HG03521 (cell line): ENCODE measurements at regions not wholly inside any gene's neighbourhood (a gene's known extent, or its start where the extent isn't known, plus 50 kb on each side); places are given as distances from the start of the nearest gene placed in this dataset.

Experiments used
- ATAC-seq: cut with Tn5 transposase; IDR thresholded peaks from one replicate; pipeline ENCODE4 v1.9.1; 2021; ENCODE audit warnings: mild to moderate bottlenecking, moderate library complexity; ENCODE audit not compliant: unreplicated experiment

DNA sequence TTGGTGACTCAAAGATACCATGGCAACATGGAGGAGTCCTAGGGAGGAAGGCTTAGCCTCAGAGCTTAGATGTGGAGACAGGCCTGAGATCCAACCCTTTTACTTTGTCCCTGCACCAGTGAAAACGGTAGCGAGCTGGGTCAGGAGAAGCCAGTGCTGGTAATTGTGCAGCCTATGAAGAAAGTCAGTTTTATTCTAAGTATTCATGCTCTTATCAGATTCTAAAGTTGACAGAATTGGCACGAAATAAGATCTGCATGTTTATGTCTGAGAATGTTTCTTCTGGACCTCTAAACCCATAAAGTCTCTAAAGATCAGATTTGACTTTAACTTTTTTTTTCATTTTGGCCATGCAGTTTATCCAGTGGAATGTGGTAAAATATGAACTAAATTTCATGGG lies 93.8 kb downstream of the SCG2 start:
- no peak for ATAC-seq

DNA sequence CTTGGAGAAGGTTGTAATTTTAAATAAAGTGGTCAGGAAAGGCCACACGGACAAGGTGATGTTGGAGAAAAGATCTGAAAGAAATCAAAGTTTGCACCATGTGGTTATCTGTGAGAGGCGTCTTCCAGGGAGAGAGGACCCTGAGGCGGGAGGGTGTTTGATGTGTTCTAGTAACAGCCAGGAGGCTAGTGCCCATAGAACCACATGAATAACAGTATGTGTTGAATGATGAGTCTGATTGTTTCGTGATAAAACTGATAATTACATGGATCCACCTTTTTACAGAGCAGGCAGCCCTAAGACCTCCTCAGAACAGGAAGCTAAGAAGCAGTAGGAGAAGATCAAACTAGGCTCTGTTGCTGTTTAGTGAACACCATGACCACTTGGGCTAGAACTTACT lies 91.4 kb downstream of the SCG2 start:
- ATAC-seq, result no peak

DNA sequence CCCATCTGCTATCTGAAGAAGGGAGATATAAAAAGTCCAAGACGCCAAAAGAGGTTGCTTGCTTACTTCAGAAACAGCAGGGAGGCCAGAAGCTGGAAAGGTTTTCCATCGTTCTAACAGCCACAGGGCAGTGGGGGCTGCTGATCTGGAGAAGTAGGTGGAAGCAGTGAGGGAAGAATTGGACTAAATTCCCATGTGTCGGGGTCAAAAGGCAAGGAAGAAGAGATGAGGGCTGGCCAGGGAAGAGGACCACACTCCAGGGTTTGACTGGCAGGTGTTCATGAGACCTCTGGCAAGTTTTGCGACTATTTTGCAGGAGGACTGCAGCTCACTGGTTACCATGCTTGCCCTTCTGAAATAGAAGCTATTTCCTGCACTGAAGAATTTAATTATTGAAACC lies 91.0 kb downstream of the SCG2 start:
- ATAC-seq, result no peak

DNA sequence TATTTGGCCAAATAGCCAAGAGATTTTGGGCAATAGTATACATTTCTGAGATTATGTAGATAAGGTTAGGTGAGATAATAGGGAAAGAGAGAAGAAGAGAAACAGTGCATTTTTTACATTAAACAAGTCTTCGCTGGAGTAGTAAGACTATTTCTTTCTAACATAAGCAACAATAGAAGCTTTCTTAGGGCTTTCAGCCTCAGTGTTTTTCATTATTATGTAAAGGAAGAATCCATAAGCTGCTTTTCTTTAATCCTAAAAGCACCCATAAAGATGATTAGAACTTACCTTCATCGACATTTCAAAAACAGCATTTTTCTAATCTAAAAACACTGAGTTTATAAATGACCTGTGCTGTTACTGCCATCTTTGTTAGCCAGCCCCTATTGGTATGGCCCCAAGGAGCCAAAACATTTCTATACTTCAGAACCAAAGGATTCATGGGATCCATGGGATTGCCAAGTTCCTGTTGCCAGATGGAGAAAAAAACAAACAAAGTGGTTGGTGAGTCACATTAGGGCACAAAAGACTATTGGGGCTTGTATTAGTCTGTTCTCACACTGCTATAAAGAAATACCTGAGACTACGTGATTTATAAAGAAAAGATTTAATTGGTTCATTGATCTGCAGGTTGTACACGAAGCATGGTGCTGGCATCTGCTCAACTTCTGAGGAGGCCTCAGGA lies 88.2 kb downstream of the SCG2 start:
- no peak for ATAC-seq

DNA sequence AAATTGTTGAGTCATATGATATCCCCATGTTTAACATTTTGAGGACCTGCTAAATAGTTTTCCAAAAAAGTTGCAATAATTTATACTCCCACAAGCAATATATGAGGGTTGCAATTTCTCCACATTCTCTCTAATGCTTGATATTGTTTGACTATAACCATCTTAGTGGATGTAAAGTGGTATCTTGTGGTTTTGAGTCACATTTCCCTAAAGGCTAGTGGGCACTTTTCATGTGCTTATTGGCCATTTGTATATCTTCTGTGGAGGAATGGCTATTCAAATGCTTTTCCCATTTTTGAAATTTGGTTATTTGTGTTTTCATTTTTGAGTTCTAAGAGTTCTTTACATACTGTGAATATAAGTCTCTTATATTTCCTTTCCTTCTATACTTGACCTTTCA lies 82.7 kb downstream of the SCG2 start:
- ATAC-seq, result no peak

DNA sequence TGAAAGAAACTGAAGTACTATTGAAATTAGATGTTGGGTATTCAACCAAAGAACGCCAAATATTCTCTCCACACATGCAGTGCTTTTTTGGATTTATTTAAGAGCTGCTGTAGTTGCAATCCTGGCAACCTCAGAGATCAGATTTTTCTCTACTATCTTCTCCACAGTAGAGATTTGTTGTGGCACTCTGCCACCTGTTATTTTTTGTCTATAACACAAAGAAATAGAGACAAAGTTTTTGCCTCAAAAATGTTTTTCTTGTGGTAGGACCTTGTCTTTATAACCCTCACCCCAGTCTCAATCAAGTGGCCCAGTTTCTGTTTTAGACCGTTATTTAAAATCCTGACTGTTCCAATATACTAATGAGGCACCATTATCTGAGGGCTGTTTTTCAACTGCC lies 79.4 kb downstream of the SCG2 start:
- ATAC-seq, result no peak

DNA sequence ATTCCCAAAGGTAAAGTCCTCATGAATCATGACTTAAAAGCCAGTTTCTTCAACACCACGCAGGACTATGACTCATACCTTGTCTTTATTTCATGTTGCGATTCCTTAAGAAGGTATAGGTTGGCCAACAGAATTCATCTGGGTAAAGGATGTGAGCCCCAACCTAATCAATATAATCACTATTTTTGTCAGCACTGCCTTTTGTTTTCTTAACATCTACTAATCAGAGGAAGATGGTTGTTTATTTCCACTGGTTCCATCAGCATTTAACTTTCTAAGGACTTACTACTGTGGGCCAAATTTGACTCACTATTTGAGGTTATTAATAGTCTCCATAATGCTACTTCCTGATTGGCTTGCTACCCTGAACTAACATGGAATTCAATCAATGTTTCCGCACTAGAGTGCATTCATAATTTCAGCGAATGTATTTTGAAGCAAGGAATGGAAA lies 78.6 kb downstream of the SCG2 start:
- no peak for ATAC-seq

DNA sequence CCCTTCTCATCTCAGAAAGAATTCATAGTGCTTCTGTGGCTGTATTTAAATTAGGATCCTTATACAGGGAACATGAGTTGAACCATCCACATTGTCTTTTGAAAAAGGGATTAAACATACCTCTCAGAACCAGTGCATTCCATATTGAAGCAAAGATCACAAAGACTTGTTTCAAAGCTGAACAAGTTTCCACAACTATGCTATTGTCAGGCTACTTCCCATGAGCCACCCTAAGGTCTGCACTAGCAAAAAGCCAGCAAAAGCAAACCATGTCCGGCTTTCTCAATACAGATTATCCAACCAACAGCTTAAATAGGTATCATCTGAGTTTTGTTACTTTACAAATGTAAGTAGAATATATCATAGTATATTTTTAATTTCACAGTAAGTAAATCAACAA lies 78.1 kb downstream of the SCG2 start:
- no peak for ATAC-seq

DNA sequence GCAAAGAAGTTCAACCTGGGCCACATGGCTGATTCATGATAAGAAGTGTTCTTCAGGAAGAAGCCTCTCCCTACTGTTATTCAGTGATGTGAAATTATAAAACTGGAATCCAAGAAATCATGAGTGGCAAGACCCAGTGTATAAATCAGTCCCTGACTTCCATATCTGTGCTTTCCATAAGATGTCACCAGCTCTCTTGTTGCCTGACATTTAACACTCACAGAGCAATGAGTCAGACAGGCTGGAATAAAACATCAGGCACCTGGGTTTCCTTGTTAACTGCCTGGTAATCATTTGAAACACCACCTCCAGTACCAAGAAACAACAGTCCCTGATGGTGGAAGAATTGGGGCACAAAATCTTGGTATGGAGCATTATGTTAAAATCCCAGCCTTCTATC lies 76.1 kb downstream of the SCG2 start:
- no peak for ATAC-seq

DNA sequence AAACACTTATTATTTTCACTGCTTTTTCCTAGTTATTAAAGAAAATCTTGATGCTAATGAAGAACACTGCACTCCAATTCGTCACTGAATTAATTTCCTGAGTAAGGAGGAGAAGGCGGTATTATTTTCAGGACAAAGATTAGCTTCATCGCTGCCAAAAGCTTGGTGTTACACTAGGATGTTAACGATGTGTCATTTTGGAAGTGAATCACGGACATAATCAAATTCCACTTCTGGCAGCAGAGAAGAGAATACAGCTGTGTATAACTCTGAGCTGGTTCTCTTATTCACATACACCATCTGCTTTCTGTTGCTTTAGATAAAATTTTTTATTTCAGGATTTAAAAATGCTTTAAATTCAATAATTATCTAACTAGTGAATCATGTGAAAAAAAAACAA lies 74.1 kb downstream of the SCG2 start:
- no peak for ATAC-seq

DNA sequence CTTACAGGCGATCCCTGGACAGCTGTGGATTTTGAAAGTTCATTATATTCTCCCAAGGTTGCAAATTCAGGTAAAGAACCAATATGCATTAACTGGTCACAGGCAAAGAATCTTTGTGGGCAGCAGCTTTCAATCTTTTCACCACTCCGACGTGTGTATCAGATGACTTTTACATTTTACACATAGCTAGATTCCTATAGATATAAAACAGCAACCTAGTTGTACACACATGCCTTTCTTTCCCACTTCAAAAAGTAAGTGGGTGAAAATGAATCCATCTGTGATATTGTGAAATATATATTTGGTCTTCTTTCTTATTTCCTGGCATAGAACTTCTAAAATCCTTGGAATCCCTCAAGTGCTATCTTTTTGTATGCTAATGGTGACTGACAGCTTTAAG lies 72.5 kb downstream of the SCG2 start:
- no peak for ATAC-seq

DNA sequence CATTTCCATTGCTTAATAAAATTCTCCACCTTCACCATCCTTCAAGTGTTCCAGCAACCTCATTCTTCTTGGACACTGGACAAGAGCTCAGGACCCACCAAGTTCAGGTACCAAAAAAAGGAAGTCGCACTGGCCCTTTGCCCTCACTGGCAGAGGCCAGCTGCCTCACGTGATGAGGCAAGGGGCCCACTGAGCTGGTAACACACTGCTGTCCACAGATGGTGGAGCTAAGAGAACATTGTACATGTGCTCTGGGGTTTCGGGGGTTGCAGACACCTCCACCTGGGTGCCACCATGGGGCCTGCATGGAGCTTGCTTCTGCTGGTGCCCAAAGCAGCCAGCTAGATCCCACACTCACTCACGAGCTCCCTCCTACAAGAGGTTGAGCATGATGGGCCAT lies 71.3 kb downstream of the SCG2 start:
- no peak for ATAC-seq

DNA sequence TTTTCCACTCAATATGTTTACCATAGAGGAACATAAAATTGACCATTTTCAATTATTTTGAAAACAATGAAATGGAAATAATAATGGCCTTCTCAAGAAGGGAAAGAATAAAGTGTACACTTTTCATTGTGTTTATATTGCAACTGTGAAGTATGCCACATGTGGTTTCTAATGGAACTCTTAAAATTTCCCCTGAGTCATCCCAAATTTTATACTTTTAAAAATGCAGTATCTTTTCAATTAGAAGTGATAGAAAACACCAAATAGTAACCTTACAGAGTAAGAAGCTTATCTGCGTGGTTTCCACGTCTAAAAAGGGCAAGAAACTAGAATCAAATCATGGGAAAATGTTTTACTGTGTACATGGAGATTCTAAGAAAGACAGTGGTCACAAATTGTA lies 70.0 kb downstream of the SCG2 start:
- no peak for ATAC-seq

DNA sequence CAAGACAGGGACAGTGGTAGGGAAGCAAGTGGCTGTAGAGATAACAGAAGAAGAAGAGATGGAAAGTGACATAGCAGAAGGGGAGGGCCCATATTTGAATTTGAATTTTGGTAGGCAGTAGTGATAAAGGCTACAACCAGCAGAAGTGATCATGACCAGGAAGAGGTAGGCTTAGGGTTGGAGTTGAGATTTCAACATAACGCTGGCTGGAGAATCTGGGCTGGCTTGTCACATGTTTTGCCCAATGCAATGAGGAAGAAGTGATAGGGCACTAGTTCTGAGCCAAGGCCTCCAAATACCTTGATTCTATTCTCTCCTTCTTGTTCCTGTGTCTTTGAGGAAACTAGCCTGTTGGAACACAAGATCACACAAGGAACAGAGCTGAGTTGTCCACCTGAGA lies 69.4 kb downstream of the SCG2 start:
- ATAC-seq, result no peak

DNA sequence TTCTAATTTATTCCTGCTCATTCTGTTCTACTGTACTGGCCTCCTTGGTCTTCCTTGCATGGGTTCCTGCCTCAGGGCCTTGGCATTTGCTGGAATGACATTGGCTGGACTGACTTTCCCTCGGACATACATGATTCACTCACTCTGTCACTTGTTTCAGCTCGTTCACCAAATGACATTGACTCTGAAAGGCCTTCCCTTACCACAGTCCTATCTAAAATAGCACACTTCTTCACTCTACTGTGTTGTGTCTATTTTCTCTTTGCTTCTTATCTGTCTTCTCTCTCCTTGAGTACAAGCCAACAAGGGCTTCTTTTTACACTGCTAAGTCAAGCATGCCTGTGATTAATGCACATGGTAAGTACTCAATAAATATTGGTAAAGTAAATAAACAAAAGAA lies 65.6 kb downstream of the SCG2 start:
- no peak for ATAC-seq

DNA sequence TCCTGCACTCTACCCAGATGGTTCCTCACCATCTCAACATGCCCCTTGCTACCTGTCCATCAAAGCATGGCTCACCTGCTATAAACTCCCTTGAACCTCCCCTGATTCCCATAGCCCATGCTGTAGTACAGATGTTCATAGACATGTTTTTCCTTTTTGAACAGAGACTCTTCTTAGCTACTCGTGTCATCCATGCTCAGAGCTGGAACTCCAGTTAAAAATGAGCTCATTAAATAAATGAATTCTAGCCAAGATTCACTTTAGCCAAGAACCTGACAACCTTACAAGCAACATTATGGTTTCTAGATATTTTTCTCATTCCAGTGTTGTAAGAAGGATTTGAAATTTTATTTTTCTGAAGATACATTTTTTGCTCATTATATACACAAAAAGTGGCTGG lies 65.0 kb downstream of the SCG2 start:
- ATAC-seq, result no peak

DNA sequence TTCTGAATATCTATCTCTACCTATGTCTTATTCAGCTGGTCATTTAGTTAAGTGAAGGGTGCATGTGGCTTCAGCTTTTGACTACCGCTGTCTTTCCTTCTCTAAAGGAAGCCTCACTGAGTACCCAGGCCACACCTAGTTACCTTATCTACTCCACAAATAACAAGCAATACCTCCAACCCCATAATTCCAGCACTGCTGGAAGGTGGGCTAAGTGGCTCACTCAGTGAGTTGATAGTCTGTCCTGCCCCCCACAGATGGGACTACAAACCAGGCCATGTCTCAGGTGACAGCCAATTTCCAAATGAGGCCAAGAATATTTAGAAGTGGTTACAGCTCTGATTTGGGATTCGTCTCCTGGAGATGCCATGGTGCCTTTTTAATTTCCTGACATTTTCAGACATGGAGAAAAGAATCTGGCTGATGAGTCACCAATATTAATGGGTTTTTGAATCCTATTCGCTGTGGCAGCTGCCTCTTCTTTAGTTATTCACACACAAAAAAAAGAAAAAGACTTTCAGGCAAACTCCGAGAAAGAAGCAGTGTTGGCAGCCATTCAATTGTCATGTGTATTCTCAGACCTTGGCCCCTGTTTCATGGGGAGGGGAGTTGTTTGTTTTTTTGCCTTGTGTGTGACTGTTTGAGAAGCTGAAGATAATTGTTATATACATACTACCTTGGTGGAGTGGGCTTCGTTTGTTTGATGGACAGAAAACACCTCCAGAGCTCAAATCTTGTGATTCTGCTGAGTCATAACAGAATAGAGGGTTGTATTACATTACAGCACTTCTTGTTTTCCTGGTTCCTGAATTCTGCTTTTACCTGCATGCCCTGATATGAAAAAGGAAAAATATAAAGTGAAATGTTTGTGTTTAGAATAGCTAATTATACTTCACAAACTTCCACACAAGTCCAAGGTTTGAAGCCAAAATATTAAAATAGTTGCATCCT lies 64.2 kb downstream of the SCG2 start:
- no peak for ATAC-seq

DNA sequence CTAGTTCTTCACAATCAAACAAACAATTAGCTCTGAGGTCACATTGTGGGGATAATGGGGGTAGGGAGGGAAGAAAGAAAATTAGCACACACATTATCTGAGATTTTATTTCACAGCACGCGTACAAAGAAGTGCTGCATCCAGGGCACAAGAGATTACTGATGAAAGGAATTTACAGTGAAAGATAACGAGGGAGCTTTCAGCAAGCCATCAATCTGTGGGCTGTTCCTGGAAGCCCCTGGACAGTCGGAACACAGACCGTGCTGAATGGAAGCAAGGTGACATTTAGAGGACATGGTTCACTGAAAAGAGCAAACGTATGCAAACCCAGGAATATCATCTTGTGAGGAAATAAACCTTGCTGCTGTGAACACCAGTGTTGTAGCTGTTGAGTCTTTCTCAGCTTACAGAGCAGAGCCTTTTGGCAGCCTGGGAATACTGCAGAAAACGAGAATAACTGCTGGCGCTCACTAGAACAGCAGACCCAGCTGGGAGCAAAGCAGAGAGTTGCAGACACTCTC lies 63.2 kb downstream of the SCG2 start:
- no peak for ATAC-seq

DNA sequence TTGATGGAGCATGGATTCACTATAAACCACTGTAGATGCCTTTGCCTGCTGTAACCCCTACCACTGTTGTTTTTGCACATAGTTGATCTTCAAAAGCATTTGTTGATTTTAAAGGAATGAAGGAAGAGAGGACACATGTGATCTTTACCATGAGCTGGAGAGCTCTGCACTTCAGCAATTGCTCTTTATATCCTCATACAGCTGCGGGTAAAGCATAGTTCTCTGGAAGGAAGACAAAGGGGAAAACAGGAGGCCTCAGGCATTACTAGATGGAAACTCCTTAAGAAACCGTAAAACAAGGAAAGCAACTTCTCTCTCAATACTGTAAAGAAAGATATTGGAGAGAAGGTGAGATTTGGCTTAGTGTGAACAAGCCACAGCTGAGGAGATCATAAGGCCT lies 60.6 kb downstream of the SCG2 start:
- ATAC-seq, result no peak

DNA sequence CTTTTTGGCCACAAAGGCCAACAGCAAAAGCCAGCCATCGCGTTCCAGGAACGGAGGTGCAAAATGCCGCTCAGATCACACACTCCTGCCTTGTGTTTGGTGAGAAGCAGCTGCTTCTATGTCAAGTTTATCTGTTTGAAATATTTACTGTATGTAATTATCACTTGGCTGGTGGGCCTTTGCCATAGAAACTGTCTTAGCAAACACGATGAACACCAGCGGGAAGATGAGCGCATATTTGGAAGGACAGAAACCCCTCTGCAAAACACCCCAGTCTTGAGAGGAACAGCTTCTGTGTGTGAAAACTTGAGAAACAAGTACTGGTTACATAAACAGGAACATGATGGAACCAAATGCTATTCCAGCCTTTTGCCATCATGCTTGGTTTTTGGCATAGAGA lies 59.7 kb downstream of the SCG2 start:
- no peak for ATAC-seq

DNA sequence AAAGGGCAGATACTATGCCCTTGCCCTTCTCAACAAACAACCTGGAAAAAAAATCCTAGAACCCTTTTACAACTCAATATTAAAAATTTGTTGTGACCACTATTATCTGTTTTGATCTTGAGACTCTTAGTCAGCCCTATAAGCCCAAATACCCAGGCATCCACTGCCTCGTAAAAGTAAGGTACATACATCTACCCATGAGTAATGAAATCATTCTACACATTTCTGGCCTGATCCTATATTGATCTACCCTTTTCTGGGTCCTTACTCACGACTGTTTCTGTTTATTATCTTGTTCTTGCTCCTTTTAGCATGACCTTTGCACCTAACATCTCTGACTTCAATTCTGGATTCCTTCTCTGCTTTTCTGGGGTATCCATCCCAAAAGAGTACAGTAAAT lies 56.8 kb downstream of the SCG2 start:
- ATAC-seq, result no peak

DNA sequence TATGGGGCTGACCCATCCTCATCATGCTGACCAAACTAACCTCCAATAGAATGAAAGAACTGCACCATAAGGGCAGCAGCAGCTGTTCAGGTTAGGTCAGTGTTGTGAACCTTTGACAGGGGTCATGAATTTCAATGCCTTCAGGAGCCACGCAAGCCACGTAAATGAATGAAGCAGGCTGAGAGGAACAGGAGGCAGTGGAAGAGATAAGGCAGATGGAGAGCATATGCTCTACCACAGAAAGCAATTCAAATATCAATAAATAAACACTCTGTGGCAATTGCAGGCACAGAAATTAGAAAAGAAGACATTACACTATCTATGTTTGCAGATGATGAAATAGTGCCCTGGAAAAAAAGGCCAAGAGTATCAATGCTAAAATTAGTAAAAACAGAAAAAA lies 56.3 kb downstream of the SCG2 start:
- ATAC-seq, result no peak
